GM21825 (cell line): ENCODE measurements at regions not wholly inside any gene's neighbourhood (a gene's known extent, or its start where the extent isn't known, plus 50 kb on each side); places are given as distances from the start of the nearest gene placed in this dataset.
"Not testable (repeated sequence)": the region's sequence is repeated elsewhere in the genome, so short reads cannot be mapped to it uniquely, and the experiment has no call there.

Source experiments
- ATAC-seq: cut with Tn5 transposase; IDR thresholded peaks from one replicate; pipeline ENCODE4 v1.9.1; 2021; ENCODE audit warnings: mild to moderate bottlenecking, moderate library complexity; ENCODE audit not compliant: unreplicated experiment

DNA sequence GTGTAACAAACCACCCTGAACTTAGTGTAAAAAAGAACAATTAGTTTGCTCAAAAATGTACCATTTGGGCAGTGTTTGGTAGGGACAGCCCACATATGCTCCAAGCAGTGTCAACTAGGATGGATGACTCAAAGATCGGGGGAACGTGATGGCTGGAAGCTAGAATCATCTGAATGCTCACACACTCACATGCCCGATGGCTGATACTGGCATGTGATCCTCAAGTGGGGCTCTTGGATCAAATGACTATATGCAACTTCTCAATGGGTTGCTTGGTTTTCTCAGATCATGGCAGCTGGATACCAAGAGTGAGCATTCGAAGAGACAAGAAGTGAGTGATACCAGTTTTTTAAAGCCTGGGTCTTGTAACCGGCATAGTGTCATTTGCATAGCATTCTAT, 335.9 kb upstream of the KCNMB2 start:
- no peak for ATAC-seq

DNA sequence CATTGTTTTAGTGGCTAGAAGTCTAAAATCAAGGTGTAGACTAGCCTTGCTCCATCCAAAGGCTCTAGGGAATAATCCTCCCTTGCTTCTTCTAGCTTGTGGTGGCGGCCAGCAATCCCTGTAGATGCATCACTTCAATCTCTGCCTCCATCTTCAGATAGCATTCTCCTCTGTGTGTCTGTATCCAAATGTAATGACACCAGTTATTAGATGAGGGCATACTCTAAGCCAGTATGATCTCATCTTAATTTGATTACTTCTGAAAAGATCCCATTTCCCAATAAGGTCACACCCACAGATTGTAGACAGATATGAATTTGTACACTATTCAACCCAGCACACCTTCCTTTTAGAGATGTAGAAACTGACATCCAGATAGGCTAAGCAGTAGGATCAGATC, 334.5 kb upstream of the KCNMB2 start:
- ATAC-seq = no peak

DNA sequence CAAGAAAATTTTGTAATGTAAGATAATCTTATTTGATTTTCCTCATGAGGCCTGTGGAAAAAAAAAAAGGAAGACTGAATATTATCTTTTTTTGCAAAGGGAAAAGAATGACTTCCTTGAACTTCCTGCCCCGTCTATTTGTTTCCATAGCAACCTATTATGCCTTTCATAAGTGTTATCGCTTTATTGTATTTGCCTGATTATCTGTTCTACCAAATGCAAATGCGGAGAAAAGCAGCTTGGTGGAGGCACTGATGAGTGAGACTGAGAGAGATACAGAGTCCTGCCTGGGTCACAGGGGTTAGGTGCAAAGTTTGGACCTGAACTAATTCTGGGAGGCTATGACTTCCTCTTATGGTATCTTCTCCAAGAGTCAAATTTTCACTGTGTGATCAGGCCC, 334.0 kb upstream of the KCNMB2 start:
- ATAC-seq = no peak

DNA sequence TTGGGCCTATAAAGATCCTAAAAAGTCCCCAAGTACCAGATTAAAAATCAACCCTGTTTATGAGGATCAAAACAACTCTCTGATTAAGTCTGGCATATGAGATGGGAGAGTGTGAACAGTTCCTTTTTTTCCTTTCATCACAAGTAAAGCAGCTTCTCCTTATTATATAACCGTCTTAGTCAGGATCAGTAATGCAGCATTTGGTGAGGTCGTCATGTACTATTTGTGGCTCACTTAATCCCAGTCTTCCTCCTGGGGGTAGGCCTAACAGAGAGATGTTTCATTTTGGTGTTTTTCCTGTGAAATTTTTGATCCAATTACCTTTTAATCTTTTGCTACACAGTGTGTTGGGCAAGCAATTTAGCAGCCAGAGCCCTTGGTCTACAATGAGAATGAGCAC, 333.1 kb upstream of the KCNMB2 start:
- ATAC-seq = no peak

GRCh38 chr3:178203650-178204049, 332.6 kb upstream of the KCNMB2 start:
- no peak for ATAC-seq

DNA sequence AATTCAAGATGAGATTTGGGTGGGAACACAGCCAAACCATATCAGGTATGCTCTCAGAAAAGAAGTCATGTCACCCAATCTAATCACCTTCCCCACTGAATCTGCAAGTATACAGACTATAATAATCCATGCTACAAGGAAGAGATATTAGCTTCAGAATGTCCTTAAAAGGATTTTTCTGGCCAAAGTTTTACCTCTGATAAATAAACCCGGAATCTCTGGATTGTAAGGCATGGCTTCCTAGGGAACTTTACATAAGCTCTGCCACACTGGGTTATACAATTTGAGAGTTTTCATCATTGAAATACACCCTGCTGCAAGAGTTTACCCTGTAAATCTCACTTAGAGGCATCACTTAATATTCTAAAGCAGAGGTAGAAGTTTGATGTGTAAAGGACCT, 330.5 kb upstream of the KCNMB2 start:
- no peak for ATAC-seq

GRCh38 chr3:178206521-178206920, 329.7 kb upstream of the KCNMB2 start:
- ATAC-seq = no peak

GRCh38 chr3:178207161-178207560, 329.1 kb upstream of the KCNMB2 start:
- ATAC-seq = not testable (repeated sequence)

DNA sequence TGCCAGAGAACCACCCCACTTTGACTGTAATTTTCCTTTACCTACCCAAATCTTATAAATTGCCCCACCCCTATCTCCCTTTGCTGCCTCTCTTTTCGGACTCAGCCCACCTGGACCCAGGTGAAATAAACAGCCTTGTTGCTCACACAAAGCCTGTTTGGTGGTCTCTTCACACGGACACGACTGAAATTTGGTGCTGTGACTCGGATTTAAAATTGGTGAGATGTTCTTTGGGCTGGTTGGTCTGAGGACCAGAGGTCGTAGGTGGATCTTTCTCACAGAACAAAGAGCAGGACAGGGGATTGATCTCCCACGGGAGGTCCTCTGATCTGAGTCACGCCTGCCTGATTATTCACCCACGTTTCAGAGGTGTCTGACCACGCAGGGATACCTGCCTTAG, 328.6 kb upstream of the KCNMB2 start:
- not testable (repeated sequence) for ATAC-seq

DNA sequence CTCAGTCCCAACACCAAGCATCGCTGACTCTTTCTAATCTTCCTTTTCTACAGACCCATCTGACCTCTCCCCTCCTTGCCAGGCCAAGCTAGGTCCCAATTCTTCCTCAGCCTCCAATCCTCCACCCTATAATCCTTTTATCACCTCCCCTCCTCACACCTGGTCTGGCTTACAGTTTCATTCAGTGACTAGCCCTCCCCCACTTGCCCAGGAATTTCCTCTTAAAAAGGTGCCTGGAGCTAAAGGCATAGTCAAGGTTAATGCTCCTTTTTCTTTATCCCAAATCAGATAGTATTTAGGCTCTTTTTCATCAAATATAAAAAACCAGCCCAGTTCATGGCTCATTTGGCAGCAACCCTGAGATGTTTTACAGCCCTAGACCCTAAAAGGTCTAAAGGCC, 327.1 kb upstream of the KCNMB2 start:
- ATAC-seq = not testable (repeated sequence)

- ATAC-seq = not testable (repeated sequence)
These were observed 326.6 kb upstream of the KCNMB2 start for GRCh38 chr3:178209618-178210017.

DNA sequence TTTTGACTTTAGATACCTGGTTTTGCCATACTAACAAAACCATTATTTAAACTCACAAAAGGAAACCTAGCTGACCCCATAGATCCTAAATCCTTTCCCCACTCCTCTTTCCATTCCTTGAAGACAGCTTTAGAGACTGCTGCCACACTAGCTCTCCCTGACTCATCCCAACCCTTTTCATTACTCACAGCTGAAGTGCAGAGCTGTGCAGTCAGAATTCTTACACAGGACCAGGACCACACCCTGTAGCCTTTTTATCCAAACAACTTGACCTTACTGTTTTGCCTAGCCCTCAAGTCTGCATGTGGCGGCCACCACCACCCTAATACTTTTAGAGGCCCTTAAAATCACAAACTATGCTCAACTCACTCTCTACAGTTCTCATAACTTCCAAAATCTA, 325.1 kb upstream of the KCNMB2 start:
- not testable (repeated sequence) for ATAC-seq

DNA sequence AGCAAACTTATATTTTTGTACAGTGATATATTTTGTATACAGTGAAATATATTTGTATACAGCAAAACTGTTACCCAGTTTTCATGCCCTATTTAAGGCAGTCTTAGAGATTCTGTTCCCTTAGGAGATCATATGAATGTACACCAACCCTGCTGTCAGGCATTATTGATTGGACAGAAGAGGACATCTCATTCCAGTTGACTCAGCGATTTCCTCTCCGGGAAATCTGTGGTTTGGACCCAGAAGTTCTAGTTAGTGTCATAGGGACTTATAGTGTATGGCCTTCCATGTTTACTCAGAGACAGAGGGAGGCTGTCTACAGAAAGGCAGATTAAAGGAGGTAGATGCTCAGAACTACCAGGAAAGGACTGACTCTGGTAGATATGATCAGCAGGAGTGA, 318.8 kb upstream of the KCNMB2 start:
- no peak for ATAC-seq

GRCh38 chr3:178218231-178218630, 318.0 kb upstream of the KCNMB2 start:
- ATAC-seq = no peak

DNA sequence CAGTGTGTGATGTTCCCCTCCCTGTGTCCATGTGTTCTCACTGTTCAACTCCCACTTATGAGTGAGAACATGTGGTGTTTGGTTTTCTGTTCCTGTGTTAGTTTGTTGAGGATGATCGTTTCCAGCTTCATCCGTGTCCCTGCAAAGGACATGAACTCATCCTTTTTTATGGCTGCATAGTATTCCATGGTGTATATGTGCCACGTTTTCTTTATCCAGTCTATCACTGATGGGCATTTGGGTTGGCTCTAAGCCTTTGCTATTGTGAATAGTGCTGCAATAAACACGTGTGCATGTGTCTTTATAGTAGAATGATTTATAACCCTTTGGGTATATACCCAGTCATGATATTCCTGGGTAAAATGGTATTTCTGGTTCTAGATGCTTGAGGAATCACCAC, 316.6 kb upstream of the KCNMB2 start:
- ATAC-seq = not testable (repeated sequence)

DNA sequence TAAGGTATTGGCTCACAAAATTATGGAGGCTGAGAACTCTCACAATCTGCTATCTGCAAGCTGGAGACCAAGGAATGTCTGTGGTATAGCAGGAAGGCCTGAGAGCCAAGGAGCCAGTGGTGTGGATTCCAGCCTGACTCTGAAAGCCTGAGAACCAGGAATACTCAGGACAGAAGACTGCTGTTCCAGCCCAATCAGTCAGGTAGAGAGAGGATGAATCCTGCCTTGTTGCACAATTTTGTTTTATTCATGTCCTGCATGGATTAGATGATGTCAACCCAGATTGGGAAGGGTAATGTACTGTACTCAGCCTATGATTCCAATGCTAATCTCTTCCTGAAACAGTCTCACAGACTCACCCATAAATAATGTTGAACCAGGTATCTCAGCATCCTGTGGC, 312.4 kb upstream of the KCNMB2 start:
- no peak for ATAC-seq

DNA sequence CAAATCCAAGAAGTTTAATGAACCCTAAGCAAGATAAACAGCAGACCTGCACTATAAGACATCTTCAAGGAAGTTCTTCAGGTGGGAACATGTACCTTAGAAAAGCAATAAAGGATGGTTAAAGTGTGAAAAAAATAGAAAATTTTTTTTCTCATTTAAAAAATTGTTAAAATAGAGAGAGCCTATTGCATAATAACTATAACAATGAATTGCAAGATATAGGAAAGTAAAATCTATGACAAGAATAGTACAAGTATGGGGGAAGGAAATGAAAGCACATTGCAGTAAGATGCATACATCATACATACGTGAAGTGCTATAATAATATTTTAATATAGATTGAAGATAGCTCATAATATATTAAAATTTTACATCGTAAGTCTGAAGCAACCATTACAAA, 310.1 kb upstream of the KCNMB2 start:
- no peak for ATAC-seq

DNA sequence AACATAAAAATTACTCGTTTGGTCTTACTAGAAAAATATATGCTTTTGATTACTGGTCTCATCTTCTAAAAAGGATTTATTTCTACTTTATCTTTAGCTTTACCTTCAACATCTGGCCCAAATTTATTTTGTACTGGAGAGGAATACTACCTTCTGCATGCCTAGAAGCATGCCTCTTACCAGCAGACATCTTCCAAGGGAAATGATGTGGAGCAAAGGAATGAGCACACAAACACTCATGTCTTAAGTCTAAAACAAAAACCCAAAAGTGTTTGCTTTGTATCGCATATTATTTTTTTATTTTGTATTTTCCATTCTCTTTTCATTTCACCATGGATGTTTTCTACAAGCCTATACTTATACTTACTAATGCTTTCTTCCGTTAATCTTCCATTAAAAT, 304.6 kb upstream of the KCNMB2 start:
- ATAC-seq = no peak

- ATAC-seq = no peak
These were observed 302.7 kb upstream of the KCNMB2 start for GRCh38 chr3:178233371-178234071.

- ATAC-seq = no peak
These were observed 299.5 kb upstream of the KCNMB2 start for GRCh38 chr3:178236555-178237277.

DNA sequence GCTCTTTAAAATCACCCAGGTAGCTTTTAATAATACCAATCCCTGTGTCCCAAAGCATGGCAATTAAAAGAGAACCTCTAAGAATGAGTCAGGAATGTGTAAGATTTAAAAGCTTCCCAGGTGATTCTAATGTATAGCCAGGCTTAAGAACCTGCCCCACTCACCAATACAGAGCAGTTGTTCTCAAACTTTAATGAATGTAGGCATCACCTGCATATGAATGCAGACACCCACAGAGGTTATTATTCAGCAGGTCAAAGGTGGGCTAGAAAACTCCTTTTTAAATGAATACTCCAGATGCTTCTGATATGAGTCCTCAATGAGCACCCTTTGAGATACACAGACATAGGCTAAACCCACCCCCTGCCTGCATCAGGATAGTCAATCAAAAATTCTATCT, 298.1 kb upstream of the KCNMB2 start:
- no peak for ATAC-seq
